ENCODE measurements at regions not wholly inside any gene's neighbourhood (a gene's known extent, or its start where the extent isn't known, plus 50 kb on each side); places are given as distances from the start of the nearest gene placed in this dataset.

DNA sequence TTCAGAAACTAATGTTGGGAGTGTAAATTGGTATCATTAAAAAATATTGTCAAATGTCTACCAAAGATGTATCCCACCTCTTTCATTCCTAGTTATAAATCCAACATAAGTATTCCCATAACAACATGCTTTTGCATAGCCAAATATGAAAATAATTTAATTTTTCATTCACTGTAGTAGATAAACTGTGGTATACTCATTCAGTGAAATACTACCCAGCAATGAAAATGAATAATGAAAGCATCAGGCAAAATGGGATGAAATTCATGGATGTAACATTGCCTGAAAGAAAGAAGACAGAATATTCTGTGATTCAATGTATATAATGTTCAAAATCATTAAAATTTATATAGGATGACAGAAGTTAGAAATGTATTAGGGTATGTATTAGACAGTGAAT is 629.0 kb upstream of the MBL2 start:
- TF ChIP-seq, protein P1, sequence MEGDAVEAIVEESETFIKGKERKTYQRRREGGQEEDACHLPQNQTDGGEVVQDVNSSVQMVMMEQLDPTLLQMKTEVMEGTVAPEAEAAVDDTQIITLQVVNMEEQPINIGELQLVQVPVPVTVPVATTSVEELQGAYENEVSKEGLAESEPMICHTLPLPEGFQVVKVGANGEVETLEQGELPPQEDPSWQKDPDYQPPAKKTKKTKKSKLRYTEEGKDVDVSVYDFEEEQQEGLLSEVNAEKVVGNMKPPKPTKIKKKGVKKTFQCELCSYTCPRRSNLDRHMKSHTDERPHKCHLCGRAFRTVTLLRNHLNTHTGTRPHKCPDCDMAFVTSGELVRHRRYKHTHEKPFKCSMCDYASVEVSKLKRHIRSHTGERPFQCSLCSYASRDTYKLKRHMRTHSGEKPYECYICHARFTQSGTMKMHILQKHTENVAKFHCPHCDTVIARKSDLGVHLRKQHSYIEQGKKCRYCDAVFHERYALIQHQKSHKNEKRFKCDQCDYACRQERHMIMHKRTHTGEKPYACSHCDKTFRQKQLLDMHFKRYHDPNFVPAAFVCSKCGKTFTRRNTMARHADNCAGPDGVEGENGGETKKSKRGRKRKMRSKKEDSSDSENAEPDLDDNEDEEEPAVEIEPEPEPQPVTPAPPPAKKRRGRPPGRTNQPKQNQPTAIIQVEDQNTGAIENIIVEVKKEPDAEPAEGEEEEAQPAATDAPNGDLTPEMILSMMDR (IDR thresholded peaks at IDR 0.05): no peak
- no peak for TF ChIP-seq POLR2A (IDR thresholded peaks at IDR 0.05)
